HL-60 (cell line): ENCODE measurements at regions not wholly inside any gene's neighbourhood (a gene's known extent, or its start where the extent isn't known, plus 50 kb on each side); places are given as distances from the start of the nearest gene placed in this dataset.

Experiments used
- DNase-seq, 2 experiments: peaks; one replicate each; pipeline ENCODE4 v3.0.0-alpha.2; 2010 to 2020; ENCODE audit warnings: low read depth in 1 of 2, low spot score in 1 of 2
- H3K27ac ChIP-seq: fragments of 250-450 bp; sonication (Bioruptor Pico); replicated peaks from 2 replicates; pipeline ENCODE4 v1.5.1; 2020; ENCODE audit warnings: mild to moderate bottlenecking, moderate library complexity
- H3K27me3 ChIP-seq: fragments of 250-450 bp; sonication (Bioruptor Pico); 2 replicates; pipeline ENCODE4 v1.5.1; 2021; ENCODE audit warnings: mild to moderate bottlenecking, moderate library complexity; ENCODE audit not compliant: insufficient read depth, poor library complexity, severe bottlenecking
- H3K4me3 ChIP-seq: replicated peaks from 2 replicates; pipeline ENCODE4 v1.5.1; 2011; ENCODE audit warnings: mild to moderate bottlenecking, control low read depth, low read length; ENCODE audit not compliant: insufficient read depth
- CTCF ChIP-seq: IDR thresholded peaks from one replicate; pipeline ENCODE4 v1.5.1; 2011; ENCODE audit warnings: low read length, control low read depth, inconsistent platforms; ENCODE audit not compliant: insufficient read depth
- GABPA ChIP-seq: IDR thresholded peaks from 2 replicates; pipeline ENCODE4 v1.6.1; 2012; ENCODE audit warnings: low read depth
- POLR2AphosphoS5 ChIP-seq: IDR thresholded peaks from 2 replicates; pipeline ENCODE4 v1.6.1; 2012; ENCODE audit warnings: low read depth
- REST ChIP-seq: IDR thresholded peaks from 2 replicates; pipeline ENCODE4 v1.6.1; 2012; ENCODE audit warnings: low read depth; ENCODE audit not compliant: insufficient replicate concordance
- SPI1 ChIP-seq: IDR thresholded peaks from 2 replicates; pipeline ENCODE4 v1.6.1; 2012; ENCODE audit warnings: low read depth, mild to moderate bottlenecking, borderline replicate concordance

- H3K4me3 ChIP-seq, result no peak overlapping the region
- no peak overlapping the region for H3K27ac ChIP-seq
- TF ChIP-seq SPI1 (no peak), GABPA (no peak), POLR2AphosphoS5 (no peak), CTCF (no peak), REST (no peak)
- DNase-seq, result no peak
- no peaks in the 10 kb centered on the region for H3K27me3 ChIP-seq
Measured at GRCh38 chr9:20083390-20083789, 294.6 kb upstream of the SLC24A2 start.

- no peak for DNase-seq
- no peak for TF ChIP-seq CTCF
- TF ChIP-seq POLR2AphosphoS5, result no peak
- TF ChIP-seq SPI1, result no peak
- TF ChIP-seq REST, result no peak
- no peak for TF ChIP-seq GABPA
- no peak overlapping the region for H3K4me3 ChIP-seq
- H3K27me3 ChIP-seq, result no peaks in the 10 kb centered on the region
- H3K27ac ChIP-seq, result no peak overlapping the region
Measured at GRCh38 chr9:20082831-20083230, 294.0 kb upstream of the SLC24A2 start.

GRCh38 chr9:20082406-20082805 is 293.6 kb upstream of the SLC24A2 start:
- no peak for DNase-seq
- no peak overlapping the region for H3K4me3 ChIP-seq
- H3K27ac ChIP-seq, result no peak overlapping the region
- no peaks in the 10 kb centered on the region for H3K27me3 ChIP-seq
- no peak for TF ChIP-seq POLR2AphosphoS5
- no peak for TF ChIP-seq SPI1
- TF ChIP-seq REST, result no peak
- no peak for TF ChIP-seq GABPA
- no peak for TF ChIP-seq CTCF
